T47D (cell line): ENCODE measurements at regions not wholly inside any gene's neighbourhood (a gene's known extent, or its start where the extent isn't known, plus 50 kb on each side); places are given as distances from the start of the nearest gene placed in this dataset.

Experiments
- DNase-seq, 2 experiments: peaks; one replicate each; pipeline versions ENCODE4 v3.0.0 to v3.0.0-alpha.2; 2011 to 2012; ENCODE audit warnings: low read depth in 1 of 2, low spot score in 1 of 2
- JUND ChIP-seq: IDR thresholded peaks from 2 replicates; pipeline ENCODE4 v1.6.1; 2012; ENCODE audit warnings: low read depth
- in situ Hi-C: cut with HindIII; loops from 2 replicates; pipeline ENCODE4 v1.10.0; 2016; ENCODE audit warnings: low sequenced_read_pairs, low pct_unique_long_range_greater_than_20kb

GRCh38 chr5:161058781-161059180 is 206.8 kb upstream of the ATP10B start:
- TF ChIP-seq JUND, result no peak
- in situ Hi-C loops, result no loop called here
- DNase-seq, result no peak

GRCh38 chr5:161051920-161052500 is 200.0 kb upstream of the ATP10B start:
- DNase-seq, result no peak
- in situ Hi-C loops, result no loop called here
- TF ChIP-seq JUND, result no peak

GRCh38 chr5:161047024-161047423 is 195.0 kb upstream of the ATP10B start:
- no peak for DNase-seq
- no peak for TF ChIP-seq JUND
- in situ Hi-C loops, result no loop called here

GRCh38 chr5:161042862-161043261 is 190.9 kb upstream of the ATP10B start:
- no peak for TF ChIP-seq JUND
- in situ Hi-C loops, result no loop called here
- DNase-seq, result no peak

GRCh38 chr5:161042443-161042842 is 190.4 kb upstream of the ATP10B start:
- TF ChIP-seq JUND, result no peak
- in situ Hi-C loops, result no loop called here
- no peak for DNase-seq

- in situ Hi-C loops, result no loop called here
- no peak for DNase-seq
- no peak for TF ChIP-seq JUND
These were observed 188.8 kb upstream of the ATP10B start for GRCh38 chr5:161040818-161041217.

GRCh38 chr5:161036296-161036695 is 184.3 kb upstream of the ATP10B start:
- in situ Hi-C loops, result no loop called here
- TF ChIP-seq JUND, result no peak
- no peak for DNase-seq

- TF ChIP-seq JUND, result no peak
- in situ Hi-C loops, result no loop called here
- DNase-seq, result no peak
These were observed 182.4 kb upstream of the ATP10B start for GRCh38 chr5:161034451-161034850.

GRCh38 chr5:161030229-161030628 is 178.2 kb upstream of the ATP10B start:
- in situ Hi-C loops, result no loop called here

GRCh38 chr5:161027763-161028162 is 175.8 kb upstream of the ATP10B start:
- no peak for TF ChIP-seq JUND
- in situ Hi-C loops, result no loop called here
- DNase-seq, result no peak

More at GRCh38 chr5:161030229-161030628, 178.2 kb upstream of the ATP10B start:
- no peak for TF ChIP-seq JUND
- DNase-seq, result no peak

GRCh38 chr5:161023551-161023950 is 171.5 kb upstream of the ATP10B start:
- in situ Hi-C loops, result no loop called here
- no peak for DNase-seq
- no peak for TF ChIP-seq JUND

GRCh38 chr5:161022151-161022550 is 170.1 kb upstream of the ATP10B start:
- in situ Hi-C loops, result no loop called here
- TF ChIP-seq JUND, result no peak
- DNase-seq, result no peak

GRCh38 chr5:161009817-161010216 is 157.8 kb upstream of the ATP10B start:
- no peak for TF ChIP-seq JUND
- in situ Hi-C loops, result no loop called here
- DNase-seq, result no peak

- DNase-seq, result no peak
- in situ Hi-C loops, result no loop called here
- no peak for TF ChIP-seq JUND
These were observed 157.2 kb upstream of the ATP10B start for GRCh38 chr5:161009194-161009593.
